ENCODE measurements at regions not wholly inside any gene's neighbourhood (a gene's known extent, or its start where the extent isn't known, plus 50 kb on each side); places are given as distances from the start of the nearest gene placed in this dataset.

DNA sequence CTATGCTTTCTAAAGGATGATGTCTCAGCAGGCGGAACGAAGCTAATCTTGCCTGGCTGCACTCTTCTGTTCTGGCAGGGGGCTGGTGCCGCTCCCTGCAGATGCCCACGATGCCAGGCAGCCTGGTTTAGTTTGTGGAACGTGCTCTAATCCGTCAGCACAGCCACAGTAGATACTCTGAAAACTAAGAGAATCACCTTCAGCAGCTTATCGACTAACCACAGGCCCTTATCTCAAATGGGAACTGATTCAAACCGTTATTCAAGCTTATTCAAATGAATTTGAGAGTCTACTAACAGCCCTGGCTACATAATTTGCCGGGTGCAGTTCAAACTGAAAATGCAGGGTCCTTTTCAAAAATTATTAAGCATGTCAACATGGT, 246.6 kb upstream of the ANKRD55 start:
- no peak for DNase-seq

DNA sequence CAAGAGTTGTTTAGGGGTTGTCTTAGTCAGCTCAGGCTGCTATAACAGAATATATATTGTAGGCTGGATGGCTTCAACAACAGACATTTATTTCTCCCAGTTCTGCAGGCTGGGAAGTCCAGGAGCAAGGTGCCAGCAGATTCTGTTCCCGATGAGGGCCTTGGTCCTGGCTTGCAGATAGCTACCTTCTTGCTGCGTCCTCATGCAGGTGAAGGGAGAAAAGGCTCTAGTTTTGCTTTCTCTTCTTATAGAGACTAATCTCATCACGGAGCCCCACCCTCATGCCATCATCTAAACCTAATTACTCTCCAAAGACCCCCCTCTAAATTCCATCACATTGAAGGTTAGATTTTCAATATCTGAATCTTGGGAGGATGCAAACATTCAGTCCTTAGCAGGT, 246.0 kb upstream of the ANKRD55 start:
- no peak for DNase-seq

DNA sequence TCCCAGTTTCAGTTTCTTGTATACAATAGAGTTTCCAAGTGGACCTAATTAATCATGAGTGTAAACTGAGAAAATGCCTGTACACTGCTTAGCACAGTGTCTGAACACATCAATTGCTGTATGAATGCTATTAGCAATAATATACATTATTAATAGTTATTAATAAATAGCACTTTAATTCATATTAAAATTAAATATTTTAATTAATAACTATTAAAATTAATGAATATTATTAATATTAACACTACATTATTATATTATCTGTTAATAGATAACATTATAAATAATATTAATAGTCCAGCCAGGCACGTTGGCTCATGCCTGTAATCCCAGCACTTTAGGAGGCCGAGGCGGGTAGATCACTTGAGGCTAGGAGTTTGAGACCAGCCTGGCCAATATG, 244.9 kb upstream of the ANKRD55 start:
- no peak for DNase-seq

DNA sequence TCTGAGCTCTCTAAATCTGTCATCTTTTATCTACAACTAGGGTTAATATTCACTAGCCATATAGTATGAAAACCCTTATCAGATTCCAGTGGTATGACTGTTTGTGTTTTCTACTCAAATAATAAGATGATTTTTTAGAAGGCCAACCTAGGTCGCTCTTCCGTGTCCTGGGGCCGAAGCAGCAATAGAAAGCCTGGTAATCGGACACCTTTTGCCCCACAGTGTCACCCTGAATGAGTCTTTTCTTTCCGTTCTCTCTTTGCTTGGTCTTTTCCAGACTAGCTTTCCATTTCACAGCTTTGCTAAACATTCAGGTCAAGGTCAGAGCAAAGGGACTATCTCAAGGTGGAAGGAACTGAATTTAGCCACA, 243.3 kb upstream of the ANKRD55 start:
- no peak for DNase-seq

DNA sequence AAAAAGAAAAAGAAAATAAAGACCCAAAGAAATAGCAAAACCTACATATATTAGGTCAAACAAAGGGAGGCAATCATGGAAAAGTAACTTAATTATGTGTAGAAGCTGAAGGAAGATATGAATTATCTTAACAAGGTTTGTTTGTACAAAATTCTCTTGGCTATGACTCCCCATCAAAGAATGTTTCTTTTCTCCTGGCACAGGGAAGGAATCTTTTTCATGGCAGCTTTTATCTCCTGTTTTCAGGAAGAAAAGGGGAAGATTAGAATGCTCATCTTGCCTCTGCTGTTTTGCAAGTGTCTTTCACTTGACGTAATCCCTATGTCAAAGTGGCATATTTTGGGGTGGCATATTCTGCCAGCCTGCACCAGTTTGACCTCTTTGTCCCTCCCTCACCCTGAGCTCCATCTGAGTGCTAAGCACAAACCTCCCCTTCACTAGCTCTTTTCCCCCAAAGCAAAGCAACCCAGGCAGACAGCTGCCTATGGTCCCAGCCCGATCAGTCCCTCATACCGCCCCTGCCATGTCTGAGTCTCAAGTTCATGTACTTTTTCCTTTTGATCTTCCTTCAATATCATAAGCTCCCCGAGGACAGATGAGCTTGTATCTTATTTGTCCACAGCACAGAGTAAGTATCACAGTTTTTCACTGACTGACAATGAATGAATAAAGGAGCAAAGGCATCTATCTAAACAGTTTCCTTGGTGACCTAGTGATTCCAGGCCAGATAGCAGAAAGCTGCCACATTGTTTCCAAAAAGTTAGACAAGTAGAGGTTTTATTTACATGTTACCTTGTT, 242.8 kb upstream of the ANKRD55 start:
- DNase-seq = no peak

DNA sequence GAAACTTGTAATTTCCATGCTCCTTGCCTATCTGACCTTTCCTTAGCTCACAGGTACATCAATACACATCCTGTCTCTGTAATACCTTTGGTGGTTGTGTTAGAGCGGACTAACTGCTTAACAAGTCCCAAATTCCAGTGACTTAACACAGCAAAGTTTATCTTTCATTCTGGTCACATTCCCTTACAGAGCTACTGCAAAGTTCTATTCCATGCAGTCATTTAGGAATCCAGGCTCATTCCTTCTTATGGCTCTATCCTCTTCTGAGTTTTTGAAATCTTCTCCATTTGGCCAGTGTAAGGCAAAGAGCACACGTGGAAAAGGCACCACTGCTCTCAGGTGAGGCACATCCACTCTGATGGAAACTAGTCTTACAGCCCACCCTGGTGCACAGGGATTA, 238.6 kb upstream of the ANKRD55 start:
- no peak for DNase-seq

DNA sequence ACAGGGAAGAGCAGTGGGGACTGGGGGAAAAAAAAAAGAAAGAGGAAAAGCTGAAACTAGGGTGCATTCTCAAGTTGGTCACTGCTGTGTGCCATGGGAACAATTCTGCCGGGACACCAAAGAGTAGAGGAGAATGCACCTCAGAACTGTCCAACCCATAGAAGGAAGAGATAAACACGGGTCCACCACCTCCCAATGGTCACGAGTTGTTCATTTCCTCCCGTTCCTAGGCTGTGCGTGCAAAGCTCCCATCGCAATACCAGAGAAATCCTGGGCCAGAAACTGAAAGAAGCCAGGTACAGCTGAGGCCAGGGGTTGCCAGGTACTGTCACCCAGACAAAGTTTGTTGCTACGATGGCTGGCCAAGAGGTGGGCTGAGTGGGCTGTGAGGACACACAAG, 236.9 kb upstream of the ANKRD55 start:
- DNase-seq = no peak

DNA sequence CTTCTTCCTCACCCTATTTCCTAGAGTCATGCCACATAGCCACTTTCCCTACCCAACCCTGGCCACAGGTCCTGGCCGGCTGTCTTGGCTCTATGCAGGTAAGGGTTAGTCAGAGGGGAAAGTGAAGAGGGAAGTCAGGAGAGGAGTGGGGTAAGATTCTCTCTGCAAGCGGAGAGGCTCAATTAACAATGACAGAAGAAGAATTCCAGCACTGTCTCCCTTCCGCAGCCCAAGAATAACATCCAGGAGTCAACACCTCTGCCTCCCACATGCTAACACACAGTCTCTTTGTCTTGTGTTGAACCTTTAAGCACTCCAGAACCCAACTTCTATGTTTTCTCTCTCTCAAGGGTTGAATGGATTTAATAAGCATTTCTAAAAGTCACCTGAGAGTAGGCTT, 235.1 kb upstream of the ANKRD55 start:
- DNase-seq = no peak

DNA sequence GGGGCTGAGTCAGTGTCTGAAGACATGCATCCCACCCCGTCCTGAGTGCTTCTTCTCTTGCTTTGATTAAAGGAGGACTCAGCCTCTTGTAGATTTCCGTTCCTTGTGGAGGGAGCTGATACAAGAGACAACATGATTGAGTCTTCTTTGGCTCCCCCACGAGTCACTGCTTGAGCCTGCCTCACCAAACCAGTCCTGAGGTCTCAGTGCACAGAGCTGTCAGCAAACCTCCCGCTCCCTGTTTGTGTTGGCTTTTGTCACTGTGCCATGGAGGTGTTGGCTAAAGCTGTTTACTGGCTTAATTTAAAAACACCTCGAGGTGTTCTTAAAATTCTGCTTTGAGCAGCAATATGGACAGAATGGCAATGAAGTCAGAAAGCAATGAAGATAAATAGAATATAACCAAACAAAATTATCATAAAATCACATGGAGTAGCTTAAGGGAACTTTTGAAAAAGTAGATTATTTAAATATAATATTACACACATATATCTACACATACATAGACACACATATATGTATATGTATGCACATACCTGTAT, 234.1 kb upstream of the ANKRD55 start:
- DNase-seq = no peak

DNA sequence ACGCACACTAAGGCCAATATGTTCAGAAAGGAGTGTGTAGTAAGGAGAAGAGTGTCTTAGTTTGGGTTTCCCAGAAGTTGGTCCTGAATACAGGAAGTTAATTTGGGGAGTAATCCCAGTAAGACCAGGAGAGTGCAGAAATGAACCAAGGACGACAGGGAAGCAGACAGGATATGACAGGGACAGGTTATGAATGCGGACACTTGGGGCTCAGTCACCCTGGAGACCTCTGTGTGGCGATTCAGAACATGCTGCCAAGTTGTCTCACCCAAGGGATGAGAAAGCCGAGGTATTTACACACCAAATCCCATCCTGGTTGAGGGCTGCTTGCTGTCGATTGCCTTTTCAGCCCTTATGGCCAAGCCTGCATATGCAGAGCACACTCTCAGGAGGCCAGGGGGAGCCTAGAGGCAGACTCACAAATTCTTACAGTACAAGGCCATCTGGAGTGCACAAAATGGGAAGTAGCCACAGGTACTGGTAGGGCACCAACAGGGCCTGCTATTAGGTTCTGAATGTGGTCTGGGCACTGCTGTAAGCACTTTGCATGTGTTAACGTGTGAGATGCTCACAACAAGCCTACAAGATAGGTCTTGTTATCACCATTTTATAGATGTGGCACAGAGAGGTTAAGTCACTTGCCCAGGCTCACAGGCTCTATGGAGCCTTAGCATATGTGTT, 233.1 kb upstream of the ANKRD55 start:
- DNase-seq = no peak

DNA sequence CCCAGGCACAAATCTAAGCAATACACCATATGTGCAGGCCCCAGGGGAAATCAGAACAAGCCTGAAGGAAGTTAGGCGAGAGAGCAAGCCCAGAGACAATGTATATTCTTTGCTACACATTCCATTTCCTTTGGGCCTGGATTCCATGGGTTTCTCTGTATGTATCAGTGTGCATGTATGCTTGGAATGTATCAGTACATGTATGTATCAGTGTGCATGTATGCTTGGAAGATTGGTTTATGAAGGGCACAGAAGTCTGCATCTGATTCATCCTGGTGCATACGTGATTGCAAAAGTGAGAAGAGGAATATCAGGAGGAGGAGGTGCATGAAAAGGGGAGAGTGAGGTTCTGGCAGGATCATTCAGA, 232.6 kb upstream of the ANKRD55 start:
- no peak for DNase-seq

DNA sequence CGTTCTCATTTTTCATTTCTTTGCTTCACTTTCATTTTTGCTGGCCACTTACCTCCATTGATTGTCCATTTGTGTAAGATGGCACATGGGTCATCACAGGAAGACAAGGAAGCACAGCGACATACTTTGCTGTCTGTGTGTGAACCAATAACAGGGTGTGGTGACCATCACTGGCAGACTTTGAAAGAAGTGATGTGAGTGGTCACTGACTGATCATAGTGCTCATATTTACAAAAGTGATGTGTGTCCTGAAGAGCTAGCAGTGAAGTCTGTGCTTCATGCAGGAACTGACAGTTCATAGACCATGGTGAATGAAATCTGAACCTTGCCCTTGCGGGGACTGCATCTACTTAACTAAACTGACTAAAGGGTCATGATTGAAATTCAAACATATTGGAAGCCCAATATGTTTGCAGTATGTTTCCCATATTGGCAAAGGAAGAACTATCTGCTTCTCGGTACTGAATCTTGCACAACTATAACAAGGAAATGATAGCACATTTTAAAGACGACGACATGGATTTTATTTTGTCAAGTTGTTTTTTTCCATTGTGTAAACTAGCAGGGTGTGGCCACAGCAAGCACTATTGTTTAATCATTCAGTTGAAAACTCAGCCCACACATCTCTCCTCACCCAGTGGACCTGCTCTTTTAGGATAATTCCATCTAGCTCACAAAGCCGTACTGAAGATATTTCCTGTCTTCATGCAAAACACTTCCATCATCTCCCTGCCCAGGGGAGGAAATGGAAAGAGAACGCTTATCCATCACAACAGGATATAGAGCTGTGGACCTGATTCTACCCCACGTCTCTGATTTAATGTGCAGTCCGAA, 232.0 kb upstream of the ANKRD55 start:
- no peak for DNase-seq

DNA sequence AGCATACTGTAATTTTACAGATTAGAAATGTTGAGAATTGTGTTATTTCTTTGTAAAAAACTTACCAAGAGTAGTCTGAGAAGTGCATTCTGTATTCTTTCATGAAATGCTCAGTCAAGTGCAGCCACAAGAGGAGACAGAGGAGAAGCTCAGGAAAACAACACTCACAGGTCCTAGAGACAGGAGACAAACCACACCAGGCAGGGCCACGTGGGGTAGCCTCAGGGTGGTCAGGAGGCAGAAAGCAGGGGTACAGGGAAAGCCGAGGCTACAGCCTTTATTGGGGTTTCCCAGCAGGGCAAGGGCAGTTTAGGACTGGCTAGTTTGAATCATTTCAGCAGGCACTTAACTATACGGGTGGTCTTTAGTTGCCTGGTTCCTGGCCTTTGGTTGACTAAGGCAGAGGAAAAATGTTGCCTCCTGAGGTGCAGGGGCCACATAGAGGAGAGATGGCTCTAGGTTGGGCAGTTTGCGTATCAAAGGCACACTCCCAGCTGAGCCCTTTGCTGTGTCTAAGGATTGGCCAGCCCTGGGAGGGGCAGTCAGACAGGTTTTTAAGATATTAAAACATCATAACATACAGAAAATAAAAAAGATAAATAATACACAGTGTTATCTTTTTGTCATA, 230.9 kb upstream of the ANKRD55 start:
- DNase-seq = no peak

DNA sequence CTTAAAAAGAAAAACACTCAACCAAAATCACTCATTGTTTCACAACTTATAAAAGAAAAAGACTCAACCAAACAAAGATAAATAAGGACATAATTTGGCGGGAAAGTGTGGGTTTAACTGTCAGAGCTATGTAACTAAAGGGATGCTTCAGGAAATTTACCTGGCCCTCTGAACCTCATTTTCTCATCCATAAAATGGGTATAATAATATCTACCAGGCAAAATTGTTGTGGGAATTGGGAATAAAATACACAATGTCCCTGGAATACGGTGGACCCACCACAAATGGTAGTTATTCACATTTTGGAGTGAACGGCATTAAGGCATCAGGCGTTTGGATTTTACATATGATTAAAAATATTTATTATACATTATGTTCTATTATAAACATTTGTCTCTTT, 228.5 kb upstream of the ANKRD55 start:
- DNase-seq = no peak

DNA sequence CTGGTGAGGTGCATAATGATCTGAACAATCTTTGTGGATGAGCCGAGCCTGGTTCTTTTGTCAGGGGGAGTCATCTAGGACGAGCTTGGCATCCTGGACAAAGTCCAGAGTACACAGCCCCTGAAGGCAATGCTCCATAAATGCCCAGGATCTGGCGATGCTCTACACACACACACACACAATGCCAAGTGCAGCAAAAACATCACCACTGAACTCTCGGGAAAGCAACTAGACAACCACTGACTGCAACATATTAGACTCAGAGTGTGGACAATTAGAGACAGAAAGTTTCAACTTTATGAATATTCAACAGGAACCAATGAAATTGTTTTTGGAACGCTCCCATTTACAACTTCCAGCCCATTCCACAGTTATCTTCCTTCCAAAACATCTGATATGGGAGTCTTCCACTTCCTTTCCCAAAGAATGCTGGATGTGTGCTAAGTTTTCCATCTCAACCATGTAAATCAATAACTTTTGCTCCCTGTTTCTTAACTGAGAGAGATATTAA, 227.6 kb upstream of the ANKRD55 start:
- DNase-seq = no peak

DNA sequence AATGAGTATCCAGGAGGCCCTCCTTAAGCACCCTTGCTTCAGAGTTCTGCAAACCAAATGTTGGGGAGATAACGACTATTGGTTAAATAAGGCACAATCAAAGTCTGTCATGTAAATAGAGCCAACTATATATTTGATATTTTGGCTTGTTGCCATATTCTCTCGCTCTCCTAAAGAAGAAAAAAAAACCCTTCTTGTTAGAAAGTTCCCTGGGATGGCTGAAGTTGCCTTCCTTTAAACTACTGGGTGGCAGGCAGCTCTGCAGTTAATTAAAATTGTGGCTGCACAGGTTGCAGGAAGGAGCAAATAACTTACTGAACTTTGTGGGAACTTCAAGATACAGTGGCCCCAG, 227.0 kb upstream of the ANKRD55 start:
- no peak for DNase-seq

DNA sequence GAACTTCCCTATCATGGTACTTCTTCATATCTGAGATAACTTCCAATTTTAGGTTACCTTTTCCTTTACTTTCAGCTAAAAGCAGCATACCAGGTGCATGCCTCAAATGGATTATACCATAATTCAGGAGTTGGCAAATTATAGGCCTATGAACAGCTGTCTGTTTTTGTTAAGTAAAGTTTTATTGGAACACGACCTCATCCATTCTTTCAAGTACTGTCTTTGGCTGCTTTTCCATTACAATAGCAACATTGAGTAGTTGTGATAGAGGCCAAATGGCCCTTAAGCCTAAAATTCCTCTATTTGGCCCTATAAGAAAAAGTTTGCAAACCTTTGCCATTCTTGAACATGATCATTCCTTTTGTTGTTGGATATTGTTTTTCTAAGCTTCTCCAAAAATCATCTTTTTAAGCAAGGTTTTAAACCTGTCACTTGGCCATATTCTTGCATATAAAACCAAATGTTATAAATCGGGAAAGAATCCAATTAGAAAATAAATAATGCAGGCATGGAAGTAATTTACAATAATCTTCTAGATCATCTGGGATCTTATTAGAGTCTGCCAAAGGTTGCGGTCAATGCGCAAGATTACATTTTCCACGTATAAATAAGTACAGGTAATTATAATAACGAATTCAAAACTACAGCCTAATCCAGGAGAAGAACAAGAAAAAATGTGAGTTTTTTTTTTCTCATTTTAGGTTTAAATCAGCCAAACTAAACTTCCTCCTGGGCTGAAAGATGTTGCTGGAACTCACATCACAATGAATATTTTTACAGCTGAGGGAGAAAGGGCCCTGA, 226.5 kb upstream of the ANKRD55 start:
- no peak for DNase-seq

DNA sequence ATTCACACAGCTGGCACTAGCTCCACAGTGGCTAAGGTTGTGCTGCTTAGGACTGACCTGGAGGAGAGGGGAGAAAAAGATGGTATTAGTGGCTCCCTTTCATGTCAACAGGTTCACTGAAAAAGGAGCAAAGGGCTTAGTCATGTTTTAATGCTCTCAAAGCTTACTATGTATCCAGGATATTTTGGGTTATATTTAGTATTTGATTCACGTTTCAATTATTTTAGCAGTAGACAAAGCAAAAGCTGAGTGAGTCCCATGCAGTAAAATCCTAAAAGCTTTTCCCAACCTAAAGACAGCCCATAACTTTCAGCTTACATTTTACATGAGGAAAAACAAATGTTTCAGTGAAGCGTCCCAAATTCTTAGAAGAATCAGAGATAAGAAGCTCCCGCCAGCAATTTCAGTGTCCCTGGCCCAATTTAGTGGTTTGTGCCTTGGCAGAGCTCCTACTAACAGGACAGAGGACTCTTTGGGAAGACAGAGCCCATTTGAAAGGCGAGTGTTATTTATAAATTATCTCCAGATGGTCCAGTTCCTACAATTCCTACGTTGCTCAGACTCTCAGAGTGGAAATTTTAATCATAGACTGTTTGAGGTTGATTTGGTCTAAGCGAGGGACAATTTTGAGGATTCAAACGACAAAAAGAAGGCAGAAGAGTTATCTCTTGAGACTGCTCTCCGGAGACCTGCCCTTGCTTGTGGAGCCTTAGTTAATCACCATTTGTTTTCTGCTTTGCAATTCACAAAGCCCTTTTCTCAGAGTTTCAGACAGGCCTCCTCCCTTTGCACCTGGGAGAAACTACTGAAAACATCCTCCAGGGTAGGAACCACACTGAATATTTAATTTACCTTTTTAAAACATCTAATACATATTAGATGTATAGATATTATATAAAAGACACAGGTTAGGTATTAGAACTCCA, 225.0 kb upstream of the ANKRD55 start:
- DNase-seq = no peak

DNA sequence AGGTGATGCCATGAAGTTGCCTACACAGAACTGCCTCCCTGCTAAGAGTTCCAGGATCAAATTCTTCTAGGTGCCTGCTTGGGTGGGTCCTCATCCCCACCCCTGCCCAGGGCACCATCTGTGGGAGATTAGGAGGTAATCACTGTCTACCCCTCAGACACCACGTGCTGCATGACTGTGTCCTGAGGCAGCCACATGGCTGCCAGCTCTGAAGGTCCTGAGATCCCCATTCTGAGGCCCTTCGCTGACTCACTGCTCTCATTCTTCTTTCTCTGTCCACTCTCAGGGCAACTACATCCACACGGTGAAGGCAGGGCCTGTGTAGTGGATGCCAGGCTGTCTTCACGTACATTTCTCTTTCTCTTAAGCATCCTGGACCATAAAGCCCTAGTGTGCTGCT, 222.9 kb upstream of the ANKRD55 start:
- no peak for DNase-seq

DNA sequence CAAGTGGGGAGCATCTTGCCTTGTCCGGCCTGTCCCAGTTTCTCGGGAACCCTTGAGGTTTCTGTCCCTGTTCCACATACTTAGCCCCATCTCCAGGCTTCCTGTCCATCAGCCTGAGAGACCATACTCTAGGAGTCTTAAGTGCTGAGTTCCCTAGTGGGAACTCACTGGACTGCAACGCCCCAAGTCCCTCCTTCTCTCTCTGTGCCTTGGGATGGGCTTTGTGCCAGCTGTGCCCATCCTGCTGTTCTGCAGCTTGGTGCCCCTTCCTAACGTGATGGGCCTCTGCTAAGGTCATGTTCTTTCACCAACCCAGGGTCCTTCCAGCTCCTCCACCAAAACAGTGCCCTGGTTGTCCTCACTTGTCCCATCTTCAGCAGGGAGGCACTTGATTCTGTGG, 222.3 kb upstream of the ANKRD55 start:
- no peak for DNase-seq
